ENCODE measurements at regions not wholly inside any gene's neighbourhood (a gene's known extent, or its start where the extent isn't known, plus 50 kb on each side); places are given as distances from the start of the nearest gene placed in this dataset.

DNA sequence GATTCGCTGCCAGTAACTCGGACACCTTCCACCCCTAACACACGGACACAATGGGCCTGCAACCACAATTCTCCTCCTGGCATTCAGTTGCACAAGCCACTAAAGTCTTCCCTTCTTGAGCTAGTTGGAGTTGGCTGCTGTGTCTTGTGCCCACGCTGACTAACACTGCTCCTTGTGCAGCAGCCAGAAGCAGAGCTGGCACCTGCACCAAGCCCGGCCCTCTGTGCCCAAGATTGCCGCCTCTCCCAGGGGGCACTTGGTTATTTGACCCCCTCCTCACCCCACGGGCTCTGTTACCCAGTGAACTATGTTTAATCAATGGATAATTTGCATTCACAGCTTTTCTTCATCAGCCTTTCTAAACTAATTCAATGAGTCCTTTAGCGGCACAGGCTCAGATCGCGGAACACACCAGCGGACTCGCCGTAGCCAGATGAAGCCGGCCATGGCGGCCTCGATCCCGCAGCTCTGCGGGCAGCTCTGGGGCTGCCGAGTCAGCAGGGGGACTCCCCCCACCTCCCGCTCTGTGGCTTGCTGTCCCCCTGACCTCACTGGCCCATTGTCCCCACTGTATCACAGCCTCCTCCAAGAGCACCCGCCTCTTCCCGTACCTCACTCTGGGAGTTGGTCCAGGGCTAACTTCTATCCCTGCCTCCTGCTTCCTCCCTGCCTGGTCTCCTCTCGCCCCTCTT is 94.8 kb upstream of the AFDN start:
- no peaks in the 10 kb centered on the region for H3K9me3 ChIP-seq
- 0 out of 2 replicates have a peak overlapping the region, but pooled peaks have one; percentile 1 for H3K4me3 ChIP-seq
- H3K27me3 ChIP-seq = peaks cover 9% of the 10 kb centered on the region; the same call in 1 of the 2 replicates
- H3K36me3 ChIP-seq = no peaks in the 10 kb centered on the region
- DNase-seq = peak; percentile 49

DNA sequence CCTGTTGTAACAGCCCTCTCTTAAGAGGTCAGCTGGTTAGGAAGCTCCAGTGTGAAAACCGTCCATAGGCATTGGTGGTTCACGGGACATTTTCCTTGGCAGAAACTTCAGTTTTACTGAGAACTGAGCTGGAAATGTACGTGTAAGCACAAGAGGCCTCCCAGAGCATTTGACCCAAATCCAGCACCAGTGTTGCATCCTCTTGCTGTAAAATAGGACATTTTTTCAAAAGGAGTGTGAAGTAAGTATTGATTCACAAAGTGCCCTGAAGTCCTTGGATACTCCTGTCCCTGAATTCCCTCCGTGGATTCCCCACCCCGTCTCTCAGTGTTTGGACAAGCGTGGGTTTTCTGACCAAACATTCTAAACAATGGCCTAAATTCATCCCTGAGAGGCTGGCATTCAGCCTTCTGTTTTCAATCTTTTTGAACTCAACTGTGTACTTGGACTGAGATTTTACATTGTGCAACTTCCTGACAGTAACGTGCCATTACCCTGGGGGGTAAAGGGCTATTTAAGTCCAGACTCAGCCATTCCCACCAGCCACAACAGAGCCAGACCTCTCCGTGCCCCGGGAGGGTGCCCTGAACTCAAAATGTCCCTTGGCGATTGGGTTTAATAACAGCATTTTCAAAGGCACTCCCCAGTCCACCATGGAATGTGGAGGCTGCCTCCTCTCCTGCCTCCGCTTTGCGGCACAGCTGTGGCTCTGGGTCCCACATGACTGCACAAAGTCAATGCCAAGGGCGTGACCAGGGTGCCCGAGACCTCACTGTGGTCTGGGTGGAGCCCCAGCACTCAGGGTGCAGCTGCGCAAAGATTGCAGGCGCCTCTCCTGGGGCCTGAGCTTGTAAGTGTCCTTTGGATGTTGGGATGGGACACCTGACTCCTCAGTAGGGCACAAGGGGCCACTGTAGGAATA is 92.7 kb upstream of the AFDN start:
- no peak overlapping the region for H3K4me3 ChIP-seq
- no peaks in the 10 kb centered on the region for H3K9me3 ChIP-seq
- no peaks in the 10 kb centered on the region for H3K36me3 ChIP-seq
- H3K27me3 ChIP-seq = no peaks in the 10 kb centered on the region
- DNase-seq = peak; percentile 53

GRCh38 chr6:167734662-167735083 is 92.0 kb upstream of the AFDN start:
- H3K9me3 ChIP-seq = no peaks in the 10 kb centered on the region
- no peaks in the 10 kb centered on the region for H3K36me3 ChIP-seq
- no peak overlapping the region for H3K4me3 ChIP-seq
- no peaks in the 10 kb centered on the region for H3K27me3 ChIP-seq
- DNase-seq = no peak

GRCh38 chr6:167735084-167735950 is 91.4 kb upstream of the AFDN start:
- no peak for DNase-seq
- Histone ChIP-seq H3K36me3 (no peaks in the 10 kb centered on the region), H3K9me3 (no peaks in the 10 kb centered on the region), H3K27me3 (no peaks in the 10 kb centered on the region), H3K4me3 (no peak overlapping the region)

DNA sequence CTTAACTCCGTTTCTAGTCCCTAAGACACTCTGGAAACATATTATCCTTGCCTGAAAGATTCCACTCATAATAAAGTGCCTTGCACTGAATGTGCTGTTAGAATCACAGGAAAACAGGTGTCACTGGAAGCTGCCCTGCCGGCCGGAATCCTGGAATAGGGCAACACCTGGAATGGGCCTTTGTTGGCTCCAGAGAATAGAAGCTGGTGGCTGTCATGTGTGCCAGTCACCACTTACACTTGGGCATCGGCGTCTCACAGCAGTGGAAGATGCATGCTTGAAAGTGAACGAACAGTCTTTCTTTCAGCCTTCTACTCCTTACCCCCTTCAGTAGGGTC is 90.8 kb upstream of the AFDN start:
- Histone ChIP-seq H3K4me3 (no peak overlapping the region), H3K27me3 (0 out of 2 replicates have a peak, but pooled peaks cover 2% of the 10 kb centered on the region), H3K36me3 (no peaks in the 10 kb centered on the region), H3K9me3 (no peaks in the 10 kb centered on the region)
- no peak for DNase-seq

GRCh38 chr6:167736486-167737204 is 90.1 kb upstream of the AFDN start:
- no peak for DNase-seq
- H3K9me3 ChIP-seq = no peaks in the 10 kb centered on the region
- 0 out of 2 replicates have a peak, but pooled peaks cover 2% of the 10 kb centered on the region for H3K27me3 ChIP-seq
- H3K36me3 ChIP-seq = no peaks in the 10 kb centered on the region
- H3K4me3 ChIP-seq = no peak overlapping the region

DNA sequence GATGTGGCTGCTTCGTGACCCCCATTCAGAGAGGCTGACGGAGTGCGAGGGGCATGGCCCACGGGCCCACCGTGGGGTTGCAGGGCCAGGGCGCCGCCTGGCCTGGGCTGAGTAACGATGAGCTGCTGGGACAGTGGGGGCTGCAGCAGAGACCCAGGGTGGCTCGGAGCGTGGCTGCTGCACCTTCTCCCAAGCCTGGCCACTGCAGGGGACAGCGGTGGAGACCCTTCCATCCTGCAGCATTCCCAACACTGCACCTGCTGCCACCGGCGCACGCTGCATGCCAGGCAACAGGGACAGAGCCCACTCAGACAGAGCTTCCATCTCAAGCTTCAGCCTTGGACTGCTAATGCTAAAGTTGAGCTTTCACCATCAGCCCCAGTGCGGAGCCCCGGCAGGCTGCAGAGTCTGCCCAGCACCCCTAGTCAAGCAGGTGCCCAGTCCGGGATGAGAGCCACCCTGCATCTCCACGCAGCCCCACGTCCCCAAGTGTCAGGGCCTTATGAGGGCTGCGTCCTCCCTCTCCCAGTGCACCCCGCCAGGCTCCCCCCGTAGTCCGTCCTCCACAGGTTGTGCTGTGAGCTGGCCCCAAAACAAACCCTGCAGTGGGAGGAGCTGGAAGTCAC is 89.4 kb upstream of the AFDN start:
- Histone ChIP-seq H3K27me3 (0 out of 2 replicates have a peak, but pooled peaks cover 2% of the 10 kb centered on the region), H3K36me3 (no peaks in the 10 kb centered on the region), H3K9me3 (no peaks in the 10 kb centered on the region), H3K4me3 (no peak overlapping the region)
- no peak for DNase-seq

GRCh38 chr6:167738386-167738785 is 88.3 kb upstream of the AFDN start:
- Histone ChIP-seq H3K9me3 (no peaks in the 10 kb centered on the region), H3K36me3 (no peaks in the 10 kb centered on the region), H3K4me3 (no peak overlapping the region), H3K27me3 (0 out of 2 replicates have a peak, but pooled peaks cover 2% of the 10 kb centered on the region)
- no peak for DNase-seq

DNA sequence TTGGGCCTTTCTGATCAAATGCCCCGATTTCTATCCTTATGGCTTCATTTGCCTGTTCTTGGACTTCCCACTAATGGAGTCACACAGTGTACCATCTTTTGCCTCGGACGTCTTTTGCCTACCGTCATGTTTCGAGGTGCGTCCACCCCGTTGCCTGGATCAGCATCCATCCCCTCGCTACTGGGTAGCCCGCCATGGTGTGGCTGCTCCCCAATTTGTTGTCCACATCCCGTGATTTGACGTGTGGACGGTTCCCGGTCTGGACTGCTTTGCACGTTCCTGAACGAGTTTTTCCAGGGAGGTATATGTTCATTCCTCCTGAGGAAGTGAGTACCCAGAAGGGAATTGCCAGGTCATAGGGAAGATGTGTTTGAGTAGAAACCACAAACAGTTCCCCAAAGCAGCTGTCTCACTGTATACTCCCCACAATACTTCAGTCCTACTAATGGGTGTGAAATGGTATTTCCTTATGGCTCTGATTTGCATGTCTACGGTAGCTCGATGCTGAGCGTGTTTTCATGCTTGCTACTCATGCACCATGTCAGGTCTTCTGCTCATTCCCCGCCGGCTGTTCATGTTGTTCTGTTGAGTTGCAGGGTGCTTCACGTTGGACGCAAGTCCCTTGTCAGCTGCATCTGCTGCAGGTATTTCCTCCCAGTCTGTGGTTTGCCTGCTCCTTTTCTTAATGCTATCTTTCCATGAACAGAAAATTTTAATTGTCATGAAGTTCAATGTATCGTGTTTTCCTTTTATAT is 86.8 kb upstream of the AFDN start:
- H3K4me3 ChIP-seq = no peak overlapping the region
- no peak for DNase-seq
- 0 out of 2 replicates have a peak, but pooled peaks cover 2% of the 10 kb centered on the region for H3K27me3 ChIP-seq
- H3K36me3 ChIP-seq = no peaks in the 10 kb centered on the region
- H3K9me3 ChIP-seq = no peaks in the 10 kb centered on the region

DNA sequence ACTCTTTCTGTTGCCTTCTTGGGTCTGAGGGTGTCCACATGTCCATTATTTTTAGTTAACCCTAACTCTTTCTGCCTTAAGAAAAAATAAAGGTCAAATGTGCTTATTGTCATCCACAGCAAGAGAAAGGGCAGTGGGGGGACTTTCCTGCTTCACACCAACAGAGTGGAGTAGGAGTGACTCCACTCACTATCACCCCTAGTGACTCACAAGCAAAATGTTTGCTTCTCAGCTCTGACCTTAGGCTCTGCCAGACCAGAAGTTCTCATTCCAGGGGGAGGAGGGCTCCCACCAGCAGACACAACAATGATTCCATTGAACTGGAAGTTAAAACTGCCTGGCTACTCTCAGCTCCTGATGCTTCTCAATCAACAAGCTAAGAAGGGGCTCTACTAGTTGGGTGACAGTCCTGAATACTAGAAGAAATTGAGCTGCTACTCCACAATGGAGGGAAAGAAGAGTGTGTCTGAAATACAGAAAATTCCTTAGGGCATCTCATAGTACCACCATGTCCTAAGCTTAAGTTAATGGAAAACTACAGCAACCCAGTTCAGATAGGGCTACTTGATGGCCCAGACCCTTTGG is 83.9 kb upstream of the AFDN start:
- no peaks in the 10 kb centered on the region for H3K36me3 ChIP-seq
- 0 out of 2 replicates have a peak, but pooled peaks cover 2% of the 10 kb centered on the region for H3K27me3 ChIP-seq
- no peak overlapping the region for H3K4me3 ChIP-seq
- DNase-seq = peak; percentile 71
- H3K9me3 ChIP-seq = no peaks in the 10 kb centered on the region

DNA sequence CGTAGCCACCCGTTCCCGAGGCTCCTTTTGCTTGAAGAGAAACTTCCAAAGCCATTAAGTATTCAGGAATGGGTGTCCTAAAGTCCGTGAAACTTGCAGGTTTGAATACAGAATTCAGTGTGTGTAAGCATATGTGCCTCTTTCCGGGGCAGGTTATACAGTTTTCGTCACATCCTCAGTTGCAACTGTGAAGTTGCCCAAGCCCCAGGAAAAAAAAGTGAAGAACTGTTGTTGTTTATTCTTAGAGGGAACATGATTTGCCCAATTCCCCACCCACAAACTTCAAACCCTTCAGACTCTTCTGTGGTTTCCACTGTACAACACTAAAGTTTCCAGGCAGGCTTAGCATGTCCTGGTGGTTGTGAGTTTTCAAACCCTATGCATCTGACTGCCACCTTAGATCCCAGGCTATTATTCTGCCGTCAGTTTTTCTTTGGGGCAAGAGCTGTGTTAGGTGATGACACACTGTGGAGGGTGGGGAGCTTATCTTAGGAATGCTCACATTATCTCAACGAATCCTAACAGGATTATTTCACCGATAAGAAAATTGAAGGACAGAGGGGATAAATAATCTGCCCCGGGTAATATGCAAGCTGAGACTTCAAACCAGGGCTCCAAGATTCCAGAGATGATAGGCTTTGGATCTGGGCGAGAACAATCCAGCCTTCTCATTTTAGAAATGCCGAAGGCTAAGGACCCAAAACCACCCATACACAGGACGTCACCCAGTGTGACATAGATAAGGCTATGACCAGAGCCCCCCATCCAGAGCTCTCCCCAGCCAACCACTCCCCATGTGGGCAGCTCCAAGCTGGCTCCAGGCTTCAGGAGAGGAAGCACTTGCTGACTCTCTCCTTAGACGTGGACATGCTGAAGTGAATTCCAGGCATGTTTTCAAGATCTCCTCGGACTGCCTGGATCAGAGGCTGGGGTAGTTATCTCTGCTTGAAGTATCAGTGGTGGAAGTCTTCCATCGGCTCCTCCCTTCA is 81.7 kb upstream of the AFDN start:
- H3K27me3 ChIP-seq = 0 out of 2 replicates have a peak, but pooled peaks cover 2% of the 10 kb centered on the region
- no peak overlapping the region for H3K4me3 ChIP-seq
- no peaks in the 10 kb centered on the region for H3K36me3 ChIP-seq
- H3K9me3 ChIP-seq = no peaks in the 10 kb centered on the region
- DNase-seq = no peak

GRCh38 chr6:167745670-167746389 is 80.9 kb upstream of the AFDN start:
- Histone ChIP-seq H3K9me3 (no peaks in the 10 kb centered on the region), H3K36me3 (no peaks in the 10 kb centered on the region), H3K4me3 (no peak overlapping the region), H3K27me3 (0 out of 2 replicates have a peak, but pooled peaks cover under 1% of the 10 kb centered on the region)
- DNase-seq = no peak

GRCh38 chr6:167746390-167746907 is 80.3 kb upstream of the AFDN start:
- DNase-seq = no peak
- no peak overlapping the region for H3K4me3 ChIP-seq

More at GRCh38 chr6:167746390-167746907, 80.3 kb upstream of the AFDN start:
- Histone ChIP-seq H3K36me3 (no peaks in the 10 kb centered on the region), H3K9me3 (no peaks in the 10 kb centered on the region), H3K27me3 (no peaks in the 10 kb centered on the region)
